Adrenal gland (tissue), 9 donors: ENCODE measurements at regions not wholly inside any gene's neighbourhood (a gene's known extent, or its start where the extent isn't known, plus 50 kb on each side); places are given as distances from the start of the nearest gene placed in this dataset.

Experiments
- DNase-seq, 7 donors: peaks; one replicate each; pipeline ENCODE4 v3.0.0-alpha.2; 2019 to 2020
- H3K27ac ChIP-seq, 5 donors: fragments of 200-600 bp; sonication (generic) in 4 of 5; 1 replicate in 3 of 5; 2 replicates in 2 of 5; pipeline versions ENCODE4 v1.5.1 to v1.8.0; 2016 to 2020; ENCODE audit warnings: mild to moderate bottlenecking in 1 of 5
- H3K27me3 ChIP-seq: fragments of 200-600 bp; 2 replicates; pipeline ENCODE4 v1.8.0; 2021
- H3K36me3 ChIP-seq, 2 donors: fragments of 200-600 bp; replicated peaks in 1 of 2; 1 replicate in 1 of 2; 2 replicates in 1 of 2; pipeline versions ENCODE4 v1.5.1 to v1.8.0; 2018 to 2022
- H3K4me1 ChIP-seq, 2 donors: fragments of 200-600 bp; replicated peaks in 1 of 2; 1 replicate in 1 of 2; 2 replicates in 1 of 2; pipeline versions ENCODE4 v1.5.1 to v1.8.0; 2018 to 2021
- H3K4me3 ChIP-seq, 4 donors: fragments of 200-600 bp; sonication (generic) in 3 of 4; one replicate each; pipeline ENCODE4 v1.5.1; 2016 to 2018
- H3K9me3 ChIP-seq, 3 donors: fragments of 200-600 bp; sonication (generic) in 1 of 3; replicated peaks in 1 of 3; 1 replicate in 2 of 3; 2 replicates in 1 of 3; pipeline versions ENCODE4 v1.5.1 to v1.8.0; 2016 to 2021
- POLR2A ChIP-seq, 2 donors: fragments of 450-650 bp; IDR thresholded peaks; one replicate each; pipeline ENCODE4 v1.6.1; 2017; ENCODE audit warnings: antibody characterized with exemption in 2 of 2, mild to moderate bottlenecking in 2 of 2, moderate library complexity in 1 of 2
- WGBS, 4 donors: extraction: QIAGEN DNeasy Blood & Tissue Kit in 2 of 4; methylation state at CpG; one replicate each; pipeline versions ENCODE4 v1.1.5 to v1.1.7; 2013 to 2017; 5-methylcytosine and 5-hydroxymethylcytosine counted together
- intact Hi-C, 2 donors: fragments of 100-400 bp; cut with DNase I; formaldehyde crosslinking; loops; one replicate each; pipeline versions ENCODE4 v1.14.1 to v1.15.0; 2022 to 2023
- TF ChIP-seq, protein P1 (sequence below), 6 experiments: fragments of 450-650 bp in 4 of 6; fragments of 200-600 bp in 2 of 6; sonication (generic) in 1 of 6; IDR thresholded peaks; 1 replicate in 5 of 6; 2 replicates in 1 of 6; pipeline versions ENCODE4 v1.5.1 to v1.8.0; 2016 to 2021; ENCODE audit warnings: antibody characterized with exemption in 6 of 6, mild to moderate bottlenecking in 2 of 6, moderate library complexity in 1 of 6
- donor health status: healthy with polysubstance abuse.
- donor health status: Bipolar disorder and iron deficiency.
- donor health status: DM: yes; HTN: yes; CAD: no.
- donor health status: DM: no; HTN: no; CAD: no.
- donor health status: DM: no; HTN: no; CAD: no.

DNA sequence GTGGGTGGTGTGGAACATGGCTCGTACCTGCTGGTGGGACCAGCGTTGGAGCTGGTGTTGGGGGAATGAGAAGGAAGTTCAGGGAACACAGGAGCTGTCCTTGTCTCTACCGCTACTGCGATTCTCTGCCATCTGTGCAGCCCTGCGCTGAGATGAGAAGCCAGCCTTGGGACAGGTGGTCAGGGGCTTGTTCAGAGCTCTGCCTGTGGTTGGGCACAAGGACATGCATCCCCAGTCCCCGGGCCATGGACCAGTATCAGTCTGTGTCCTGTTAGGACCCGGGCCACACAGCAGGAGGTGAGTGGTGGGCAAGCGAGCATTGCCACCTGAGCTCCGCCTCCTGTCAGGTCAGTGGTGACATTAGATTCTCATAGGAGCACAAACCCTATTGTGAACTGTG lies 164.4 kb downstream of the TSN start:
- no peaks in the 10 kb centered on the region for H3K36me3 ChIP-seq
- H3K27me3 ChIP-seq = no peaks in the 10 kb centered on the region
- no peaks in the 10 kb centered on the region for H3K4me1 ChIP-seq
- intact Hi-C loops = no loop called here
- no peak overlapping the region for H3K27ac ChIP-seq
- 72 to 92% (median 90%) methylated on average over 5 to 9 of the region's 9 CpGs for whole genome bisulfite sequencing, 4 donors
- no peak for DNase-seq
- no peak overlapping the region for H3K4me3 ChIP-seq
- no peaks in the 10 kb centered on the region for H3K9me3 ChIP-seq
- TF ChIP-seq POLR2A (IDR thresholded peaks at IDR 0.05) = no peak

DNA sequence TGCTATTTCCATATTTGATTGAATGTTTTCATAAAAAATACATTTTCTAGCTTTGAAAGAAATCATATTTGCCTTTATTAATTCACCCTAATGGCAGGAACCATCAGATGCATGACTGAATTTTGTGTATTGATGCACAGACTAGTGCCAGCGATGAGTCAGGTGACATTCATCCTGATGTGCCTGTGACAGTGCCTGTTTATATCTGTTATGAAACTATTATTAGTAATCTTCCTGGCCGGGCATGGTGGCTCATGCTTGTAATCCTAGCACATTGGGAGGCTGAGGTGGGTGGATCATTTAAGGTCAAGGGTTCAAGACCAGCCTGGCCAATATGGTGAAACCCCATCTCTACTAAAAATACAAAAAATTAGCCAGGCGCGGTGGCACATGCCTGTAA lies 170.0 kb downstream of the TSN start:
- 77 to 86% (median 81%) methylated on average over 4 of the region's 4 CpGs for WGBS, 4 donors
- intact Hi-C loops = no loop called here

DNA sequence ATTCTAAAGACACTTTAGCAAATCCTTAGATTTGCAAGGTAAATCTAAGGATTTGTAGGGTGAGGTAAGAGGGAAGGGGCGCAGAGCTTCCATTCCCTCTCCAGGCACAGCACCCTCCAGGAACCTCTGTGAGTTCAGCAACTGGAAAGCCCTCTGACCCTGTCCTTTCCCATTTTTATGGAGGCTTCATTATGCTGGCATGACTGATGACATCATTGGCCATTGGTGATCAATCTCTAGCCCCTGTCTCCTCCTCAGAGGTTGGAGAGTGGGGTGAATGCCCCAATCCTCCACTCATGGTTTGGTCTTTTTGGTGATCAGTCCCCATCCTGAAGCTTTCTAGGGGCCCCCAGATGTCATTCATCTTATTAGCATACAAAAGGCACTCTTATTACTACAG lies 187.8 kb downstream of the TSN start:
- no peak overlapping the region for H3K4me3 ChIP-seq
- no peak overlapping the region for H3K27ac ChIP-seq
- DNase-seq = no peak
- H3K9me3 ChIP-seq = no peaks in the 10 kb centered on the region
- intact Hi-C loops = no loop called here
- no peaks in the 10 kb centered on the region for H3K4me1 ChIP-seq
- TF ChIP-seq, protein P1, sequence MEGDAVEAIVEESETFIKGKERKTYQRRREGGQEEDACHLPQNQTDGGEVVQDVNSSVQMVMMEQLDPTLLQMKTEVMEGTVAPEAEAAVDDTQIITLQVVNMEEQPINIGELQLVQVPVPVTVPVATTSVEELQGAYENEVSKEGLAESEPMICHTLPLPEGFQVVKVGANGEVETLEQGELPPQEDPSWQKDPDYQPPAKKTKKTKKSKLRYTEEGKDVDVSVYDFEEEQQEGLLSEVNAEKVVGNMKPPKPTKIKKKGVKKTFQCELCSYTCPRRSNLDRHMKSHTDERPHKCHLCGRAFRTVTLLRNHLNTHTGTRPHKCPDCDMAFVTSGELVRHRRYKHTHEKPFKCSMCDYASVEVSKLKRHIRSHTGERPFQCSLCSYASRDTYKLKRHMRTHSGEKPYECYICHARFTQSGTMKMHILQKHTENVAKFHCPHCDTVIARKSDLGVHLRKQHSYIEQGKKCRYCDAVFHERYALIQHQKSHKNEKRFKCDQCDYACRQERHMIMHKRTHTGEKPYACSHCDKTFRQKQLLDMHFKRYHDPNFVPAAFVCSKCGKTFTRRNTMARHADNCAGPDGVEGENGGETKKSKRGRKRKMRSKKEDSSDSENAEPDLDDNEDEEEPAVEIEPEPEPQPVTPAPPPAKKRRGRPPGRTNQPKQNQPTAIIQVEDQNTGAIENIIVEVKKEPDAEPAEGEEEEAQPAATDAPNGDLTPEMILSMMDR (IDR thresholded peaks at IDR 0.05) = no peak
- no peak for TF ChIP-seq POLR2A (IDR thresholded peaks at IDR 0.05)
- H3K36me3 ChIP-seq = no peaks in the 10 kb centered on the region
- 69 to 89% (median 75%) methylated on average over 1 of the region's 1 CpG for WGBS, 4 donors
- H3K27me3 ChIP-seq = no peaks in the 10 kb centered on the region

More for the DNA sequence above, 170.0 kb downstream of the TSN start:
- no peaks in the 10 kb centered on the region for H3K36me3 ChIP-seq
- H3K4me3 ChIP-seq = no peak overlapping the region
- TF ChIP-seq, protein P1 (IDR thresholded peaks at IDR 0.05) = no peak
- TF ChIP-seq POLR2A (IDR thresholded peaks at IDR 0.05) = no peak
- DNase-seq = no peak
- no peaks in the 10 kb centered on the region for H3K9me3 ChIP-seq
- H3K4me1 ChIP-seq = no peaks in the 10 kb centered on the region
- H3K27me3 ChIP-seq = no peaks in the 10 kb centered on the region
- H3K27ac ChIP-seq = no peak overlapping the region

DNA sequence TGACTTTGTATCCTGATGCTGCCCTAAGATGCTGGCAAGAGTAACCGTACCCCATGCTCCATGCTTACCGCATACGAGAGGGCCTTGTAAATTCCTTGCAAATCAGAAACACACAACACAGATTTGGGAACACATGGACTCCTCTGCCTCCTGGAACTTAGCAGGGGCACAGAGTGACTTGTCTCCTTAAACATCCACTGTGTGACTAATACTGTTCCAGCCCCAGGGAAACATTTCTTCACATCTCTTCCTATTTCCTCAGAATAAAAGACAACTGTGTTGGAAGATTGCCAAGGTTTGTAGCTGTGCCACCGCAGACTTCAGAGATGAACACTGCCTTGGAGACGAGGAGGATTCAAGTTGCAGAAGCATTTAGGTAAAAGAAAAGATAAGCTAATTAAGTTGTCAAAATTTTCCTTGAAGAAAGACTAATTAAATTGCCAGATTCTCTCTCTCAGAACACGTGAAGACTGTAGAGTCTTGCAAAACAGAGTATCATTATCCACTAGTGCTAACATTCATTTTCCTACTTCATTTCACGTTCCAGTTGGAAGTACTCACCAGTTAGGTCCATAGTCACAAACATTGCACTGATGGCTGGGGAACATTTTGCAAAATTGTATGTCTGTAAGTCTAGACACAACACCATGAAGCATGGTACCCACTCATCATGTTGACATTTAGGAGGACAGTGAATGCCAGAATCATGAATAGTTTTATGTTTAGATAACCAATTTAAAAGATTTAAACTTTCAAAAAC lies 188.8 kb downstream of the TSN start:
- WGBS, 4 donors = 44 to 49% (median 47%) methylated on average over 7 of the region's 7 CpGs
- no peak overlapping the region for H3K27ac ChIP-seq
- intact Hi-C loops = no loop called here
- no peaks in the 10 kb centered on the region for H3K9me3 ChIP-seq
- no peaks in the 10 kb centered on the region for H3K27me3 ChIP-seq
- DNase-seq = peak in 1 of 7 donors; percentile 9
- H3K36me3 ChIP-seq = no peaks in the 10 kb centered on the region
- H3K4me3 ChIP-seq = no peak overlapping the region
- TF ChIP-seq POLR2A (IDR thresholded peaks at IDR 0.05) = no peak
- TF ChIP-seq, protein P1 (IDR thresholded peaks at IDR 0.05) = no peak
- no peaks in the 10 kb centered on the region for H3K4me1 ChIP-seq

DNA sequence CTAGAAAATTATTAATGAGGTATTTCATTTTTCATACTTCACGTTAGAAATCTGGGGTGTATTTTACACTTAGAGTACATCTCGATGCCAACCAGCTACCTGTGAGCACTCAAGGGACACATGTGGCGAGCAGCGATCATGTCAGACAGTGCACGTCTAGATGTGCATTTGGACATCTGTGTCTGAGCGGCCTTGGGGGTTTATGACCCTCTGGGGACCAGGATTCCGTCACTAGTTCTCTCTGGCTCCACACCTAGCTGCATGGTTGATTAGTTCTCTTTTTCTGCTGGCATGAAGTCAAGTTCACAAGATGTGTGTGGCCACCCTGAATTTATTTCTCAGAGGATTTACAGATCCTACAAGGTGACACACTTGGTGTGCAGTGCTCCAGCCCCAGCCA lies 192.2 kb downstream of the TSN start:
- H3K4me3 ChIP-seq = no peak overlapping the region
- H3K36me3 ChIP-seq = no peaks in the 10 kb centered on the region
- H3K27ac ChIP-seq = no peak overlapping the region
- WGBS, 4 donors = 67 to 80% (median 68%) methylated on average over 7 of the region's 7 CpGs
- intact Hi-C loops = no loop called here
- TF ChIP-seq POLR2A (IDR thresholded peaks at IDR 0.05) = no peak
- H3K27me3 ChIP-seq = no peaks in the 10 kb centered on the region
- no peak for DNase-seq
- H3K9me3 ChIP-seq = no peaks in the 10 kb centered on the region
- H3K4me1 ChIP-seq = no peaks in the 10 kb centered on the region
